GM06990 (cell line): ENCODE measurements at regions not wholly inside any gene's neighbourhood (a gene's known extent, or its start where the extent isn't known, plus 50 kb on each side); places are given as distances from the start of the nearest gene placed in this dataset.

Source experiments
- DNase-seq: peaks from one replicate; pipeline ENCODE4 v3.0.0-alpha.2; 2011; ENCODE audit not compliant: insufficient read length; ENCODE audit errors: extremely low read depth
- H3K27me3 ChIP-seq: replicated peaks from 2 replicates; pipeline ENCODE4 v1.6.0; 2011; ENCODE audit warnings: low read length; ENCODE audit not compliant: control insufficient read depth, insufficient read depth
- H3K36me3 ChIP-seq: 2 replicates; pipeline ENCODE4 v1.5.1; 2011; ENCODE audit warnings: low read length; ENCODE audit not compliant: control insufficient read depth, insufficient read depth
- H3K4me3 ChIP-seq: replicated peaks from 2 replicates; pipeline ENCODE4 v1.5.1; 2011; ENCODE audit warnings: low read depth, mild to moderate bottlenecking, control low read depth, low read length
- CTCF ChIP-seq: IDR thresholded peaks from 2 replicates; pipeline ENCODE4 v1.5.1; 2011; ENCODE audit warnings: low read length, control low read depth, mild to moderate bottlenecking, inconsistent platforms; ENCODE audit not compliant: insufficient read depth, poor library complexity, severe bottlenecking

DNA sequence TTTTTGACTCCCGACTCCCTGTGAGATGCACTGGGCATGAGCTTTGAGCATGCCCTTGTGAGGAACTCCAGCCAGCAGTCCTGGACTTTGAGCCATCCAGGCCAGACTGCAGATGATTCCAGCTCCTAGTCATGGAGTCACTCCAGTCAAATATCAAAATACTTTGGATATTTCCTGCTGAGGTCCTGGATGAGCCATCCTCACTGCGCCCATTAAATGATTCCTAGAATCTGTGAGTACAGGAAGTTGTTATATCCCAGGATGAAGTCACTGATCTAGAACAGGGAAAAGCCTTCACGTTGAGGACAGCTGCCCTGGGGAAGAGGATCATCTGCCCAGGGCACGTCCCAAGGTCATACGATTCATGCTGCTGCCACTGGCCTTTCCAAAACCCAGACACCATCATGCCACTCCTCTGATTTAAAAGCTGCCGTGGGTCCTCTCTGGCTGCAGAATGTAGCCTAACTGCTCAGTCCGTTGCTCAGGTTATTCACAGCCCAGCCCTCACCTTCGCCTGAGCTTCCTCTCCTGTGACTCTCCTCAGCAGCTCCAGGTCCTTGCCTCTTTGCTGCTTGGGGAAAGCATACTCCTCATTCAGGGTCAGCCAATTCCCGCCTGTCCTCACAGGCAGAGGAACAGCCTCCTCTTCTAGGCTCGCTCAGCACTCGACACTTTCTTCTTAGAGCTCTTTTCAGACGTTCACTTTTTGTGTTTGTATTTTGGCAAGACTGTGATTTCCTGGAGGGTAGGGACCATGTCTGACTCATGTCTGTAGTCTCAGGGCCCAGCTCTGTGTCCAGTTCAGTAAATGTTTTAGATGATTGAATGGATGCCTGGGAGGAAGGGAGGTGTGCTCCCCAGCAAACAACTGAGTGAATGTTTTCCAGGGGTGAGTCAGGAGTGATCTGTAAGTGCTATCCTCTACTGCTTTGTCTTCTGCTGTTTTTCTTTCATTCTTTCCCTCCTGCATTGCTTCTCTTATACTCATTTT lies 157.8 kb downstream of the SNX10 start:
- TF ChIP-seq CTCF = no peak
- no peaks in the 10 kb centered on the region for H3K36me3 ChIP-seq
- H3K4me3 ChIP-seq = no peak overlapping the region
- no peaks in the 10 kb centered on the region for H3K27me3 ChIP-seq
- no peak for DNase-seq

GRCh38 chr7:26451997-26452396 lies 160.3 kb downstream of the SNX10 start:
- Histone ChIP-seq H3K4me3 (no peak overlapping the region), H3K27me3 (no peaks in the 10 kb centered on the region), H3K36me3 (no peaks in the 10 kb centered on the region)
- no peak for TF ChIP-seq CTCF
- DNase-seq = no peak

DNA sequence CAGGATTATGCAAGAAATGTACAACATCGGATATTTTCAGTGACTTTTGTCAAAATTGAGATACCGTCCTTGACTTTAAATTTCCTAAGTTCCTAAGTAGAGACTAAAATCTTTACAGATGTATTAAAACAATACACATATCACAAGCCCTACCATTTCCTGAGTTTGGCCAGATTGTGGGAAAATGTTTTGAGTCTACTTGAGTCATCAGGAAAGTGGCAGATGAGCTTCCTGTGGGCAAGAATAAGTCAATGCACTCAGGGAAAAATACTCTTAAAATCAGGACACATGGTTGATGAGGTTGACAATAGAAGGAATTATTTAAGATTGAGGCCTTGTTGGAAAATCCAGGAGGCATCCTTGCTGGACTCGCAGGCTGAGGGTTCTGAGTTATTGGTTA lies 162.5 kb downstream of the SNX10 start:
- Histone ChIP-seq H3K4me3 (no peak overlapping the region), H3K27me3 (no peaks in the 10 kb centered on the region), H3K36me3 (no peaks in the 10 kb centered on the region)
- TF ChIP-seq CTCF = no peak
- DNase-seq = no peak

GRCh38 chr7:26457696-26458327 lies 166.2 kb downstream of the SNX10 start:
- Histone ChIP-seq H3K4me3 (no peak overlapping the region), H3K27me3 (no peaks in the 10 kb centered on the region; the same call in 1 of the 2 replicates), H3K36me3 (no peaks in the 10 kb centered on the region)
- no peak for TF ChIP-seq CTCF
- no peak for DNase-seq

DNA sequence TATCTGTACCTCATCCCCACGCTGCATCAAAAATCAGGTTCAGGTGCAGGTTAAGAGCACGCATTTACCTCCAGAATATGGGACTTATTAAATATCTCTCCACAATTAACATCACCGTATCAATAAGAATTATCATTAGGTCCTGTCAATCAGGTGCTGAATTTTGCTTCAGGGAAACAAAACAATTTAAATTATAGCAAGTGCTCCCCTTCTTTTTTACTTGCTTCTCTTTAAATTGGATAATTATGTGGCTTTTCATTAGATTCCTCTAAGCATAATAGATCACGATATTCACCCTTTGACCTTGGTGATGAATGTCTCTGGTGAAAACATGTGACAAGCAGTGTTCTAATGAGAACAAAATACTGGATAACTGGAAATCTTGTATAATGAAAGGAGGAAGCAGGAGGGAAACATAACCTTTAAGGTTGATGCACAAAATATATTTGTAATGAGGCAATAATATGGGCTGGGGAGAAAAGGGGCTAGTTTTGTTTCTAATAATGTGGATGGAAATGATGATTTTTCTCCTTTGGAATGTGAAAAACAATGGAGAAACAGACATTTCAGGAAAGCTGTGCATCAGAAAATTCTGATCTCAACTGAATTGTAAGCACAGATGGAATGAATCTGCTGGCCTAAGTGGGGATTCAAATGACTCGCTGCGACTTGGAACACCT lies 166.9 kb downstream of the SNX10 start:
- TF ChIP-seq CTCF = no peak
- DNase-seq = no peak

More for the DNA sequence above, 166.9 kb downstream of the SNX10 start:
- Histone ChIP-seq H3K4me3 (no peak overlapping the region), H3K36me3 (no peaks in the 10 kb centered on the region), H3K27me3 (no peaks in the 10 kb centered on the region; the same call in 1 of the 2 replicates)
